Stimulated activated CD4-positive, alpha-beta T cell treated with anti-CD3 and anti-CD28 coated beads, Interleukin-12 subunit alpha, Interleukin-12 subunit beta, amount 100 ng/mL, for 24 hours (primary cell): ENCODE measurements at regions not wholly inside any gene's neighbourhood (a gene's known extent, or its start where the extent isn't known, plus 50 kb on each side); places are given as distances from the start of the nearest gene placed in this dataset.
"Not testable (repeated sequence)": the region's sequence is repeated elsewhere in the genome, so short reads cannot be mapped to it uniquely, and the experiment has no call there.

Experiments
- DNase-seq, 2 experiments: peaks; one replicate each; pipeline ENCODE4 v3.0.0-alpha.2; 2020; ENCODE audit warnings: low read depth in 2 of 2

DNA sequence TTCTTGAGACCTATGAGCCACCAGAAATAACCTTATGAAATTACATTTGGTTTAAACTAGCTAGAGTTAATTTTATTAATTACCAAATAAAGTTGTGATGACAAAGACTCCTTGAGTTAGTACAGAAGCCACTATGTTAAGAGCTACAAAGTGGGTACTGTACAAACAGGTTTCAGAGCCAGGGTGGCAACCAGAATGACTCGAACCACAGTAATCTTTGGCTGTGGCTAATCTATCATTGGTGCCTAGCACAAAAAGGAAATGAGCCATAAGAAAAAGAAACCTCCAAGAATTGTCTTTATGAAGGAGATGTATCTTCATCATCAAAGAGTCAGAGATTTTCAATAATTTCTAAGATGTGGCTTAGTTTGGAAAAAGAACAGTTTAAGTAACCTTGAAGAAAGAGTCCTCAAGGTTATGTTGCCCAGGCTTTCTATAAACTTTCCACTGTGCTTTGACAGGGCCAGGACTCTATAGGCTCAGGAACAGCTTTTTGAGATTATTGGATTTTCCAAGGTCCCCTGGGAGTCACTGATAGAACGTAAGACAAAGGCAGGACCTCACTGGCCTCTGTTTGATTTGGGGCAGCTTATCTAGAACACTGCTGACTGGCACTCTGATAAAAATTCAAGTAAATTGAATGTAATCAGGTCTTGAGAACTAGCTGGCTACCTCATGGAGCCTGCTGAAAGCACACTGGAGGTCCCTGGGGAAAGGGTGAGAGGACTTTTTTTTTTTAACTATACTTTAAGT, 777.7 kb downstream of the STIM2 start:
- no peak for DNase-seq

GRCh38 chr4:27643101-27643500, 782.5 kb downstream of the STIM2 start:
- DNase-seq = no peak

DNA sequence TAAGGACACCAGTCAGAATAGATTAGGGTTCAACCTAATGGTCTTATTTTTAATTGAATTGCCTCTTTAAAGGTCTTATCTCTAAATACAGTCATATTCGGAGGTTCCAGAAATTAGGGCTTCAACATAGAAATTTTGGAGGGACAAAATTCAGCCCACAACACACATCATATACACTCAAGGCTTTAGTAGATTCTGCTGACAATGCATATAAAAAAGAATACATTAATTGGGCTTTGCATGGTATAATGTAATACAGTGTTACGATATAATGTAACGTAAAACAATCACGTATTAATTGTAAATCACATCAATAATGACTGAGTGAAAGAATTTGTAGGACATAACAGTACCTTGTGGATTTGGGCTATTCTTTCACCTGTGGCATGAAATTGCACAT, 787.8 kb downstream of the STIM2 start:
- DNase-seq = no peak

DNA sequence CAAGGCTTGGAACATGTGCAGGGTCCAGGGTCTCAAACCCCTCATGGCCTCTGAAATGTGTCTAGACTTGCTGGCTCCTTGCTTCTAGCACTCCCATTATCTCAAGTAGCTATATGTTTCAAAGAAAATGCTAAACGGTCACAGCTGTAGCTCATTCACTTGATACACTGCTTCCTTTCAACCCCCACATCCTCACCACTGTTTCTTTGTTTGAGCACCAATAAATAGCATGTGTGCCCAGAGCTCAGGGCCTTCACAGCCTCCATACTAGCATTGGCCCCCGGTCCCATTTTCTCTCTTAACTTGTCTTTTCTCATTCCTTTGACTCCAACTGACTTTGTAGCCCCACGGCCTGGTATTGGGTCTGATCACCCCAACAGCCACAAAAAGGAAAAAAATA, 801.8 kb downstream of the STIM2 start:
- no peak for DNase-seq

GRCh38 chr4:27666943-27667342, 806.3 kb downstream of the STIM2 start:
- DNase-seq = no peak

GRCh38 chr4:27668001-27668400, 807.4 kb downstream of the STIM2 start:
- DNase-seq = no peak

GRCh38 chr4:27678027-27678426, 817.4 kb downstream of the STIM2 start:
- no peak for DNase-seq

DNA sequence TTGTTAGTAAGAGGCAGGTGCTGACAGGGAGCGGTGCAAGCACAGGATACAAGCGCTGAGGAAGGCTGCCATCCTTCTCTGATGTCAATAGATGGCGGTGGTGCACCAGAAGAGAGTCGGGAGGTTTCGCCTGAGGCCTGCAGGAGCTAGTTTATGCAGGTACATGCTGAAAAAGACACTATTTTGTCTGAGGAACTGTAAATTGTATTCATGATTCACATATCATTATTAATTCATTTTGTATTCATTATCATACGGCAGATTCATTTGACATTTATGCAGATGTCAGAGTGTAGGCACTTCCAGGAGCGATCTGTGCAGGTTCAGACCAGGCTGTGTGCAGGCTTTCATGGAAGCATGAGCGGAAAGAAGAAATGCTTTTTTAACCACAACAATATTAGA, 824.0 kb downstream of the STIM2 start:
- peak in 1 of 2 experiments; percentile 11 for DNase-seq

DNA sequence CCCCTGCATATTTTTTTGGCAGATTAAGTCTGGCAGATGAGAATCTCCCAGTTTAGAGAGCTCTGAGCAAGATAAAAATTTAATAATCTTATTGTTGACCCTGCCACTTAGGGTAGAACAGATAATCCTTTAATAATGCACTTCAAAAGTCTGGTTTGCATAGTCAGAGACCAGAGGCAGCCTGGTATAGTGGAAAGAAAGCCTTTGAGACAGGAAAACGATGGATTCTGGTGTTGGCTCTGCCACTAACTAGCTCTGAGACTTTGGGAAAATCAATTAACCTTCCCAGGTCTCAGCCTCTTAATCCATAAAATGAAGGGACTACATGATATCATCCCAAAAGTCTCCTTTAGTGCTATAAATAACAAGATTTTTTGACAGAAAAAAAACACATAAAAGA, 824.5 kb downstream of the STIM2 start:
- DNase-seq = no peak

DNA sequence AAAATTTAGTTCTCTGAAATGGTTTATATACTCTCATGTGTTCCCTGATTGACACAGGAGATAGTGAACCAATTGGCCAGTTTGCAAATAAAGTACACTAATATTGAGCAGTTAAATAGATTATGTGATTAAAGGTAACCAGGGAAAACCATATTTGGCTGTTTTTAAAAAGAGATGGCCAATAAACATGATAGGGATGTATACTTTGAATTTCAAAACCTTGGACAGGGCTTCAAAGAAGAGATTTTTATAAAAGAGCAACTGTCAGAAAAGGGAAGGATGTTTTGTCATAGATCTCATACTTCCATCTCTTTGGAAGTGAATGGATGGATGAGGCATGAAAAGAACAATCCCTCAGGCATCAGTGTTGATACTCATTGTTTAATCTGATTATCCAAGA, 825.3 kb downstream of the STIM2 start:
- no peak for DNase-seq

DNA sequence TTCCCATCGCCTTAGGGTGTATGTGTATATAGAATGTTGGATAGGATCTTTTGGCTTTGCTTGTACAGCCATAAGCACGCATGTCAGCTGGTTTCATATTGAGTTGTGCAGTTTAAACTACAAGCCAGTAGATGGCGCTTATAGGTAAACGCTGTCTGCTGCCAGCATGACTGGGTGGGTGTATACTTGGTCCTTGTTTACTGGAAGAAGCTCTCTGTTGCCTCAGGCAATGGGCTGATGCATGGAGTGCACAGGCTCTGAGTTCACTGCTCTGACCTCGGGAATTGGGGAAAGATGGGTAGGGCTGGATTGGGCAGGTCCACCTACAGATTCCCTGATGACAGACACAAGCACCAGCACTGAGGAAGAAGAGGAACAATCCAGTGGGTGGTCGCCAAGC, 831.5 kb downstream of the STIM2 start:
- DNase-seq = no peak

- no peak for DNase-seq
Measured at GRCh38 chr4:27692868-27693634, 832.4 kb downstream of the STIM2 start.

- not testable (repeated sequence) for DNase-seq
Measured at GRCh38 chr4:27696257-27696656, 835.6 kb downstream of the STIM2 start.

GRCh38 chr4:27701606-27702005, 841.0 kb downstream of the STIM2 start:
- DNase-seq = no peak

DNA sequence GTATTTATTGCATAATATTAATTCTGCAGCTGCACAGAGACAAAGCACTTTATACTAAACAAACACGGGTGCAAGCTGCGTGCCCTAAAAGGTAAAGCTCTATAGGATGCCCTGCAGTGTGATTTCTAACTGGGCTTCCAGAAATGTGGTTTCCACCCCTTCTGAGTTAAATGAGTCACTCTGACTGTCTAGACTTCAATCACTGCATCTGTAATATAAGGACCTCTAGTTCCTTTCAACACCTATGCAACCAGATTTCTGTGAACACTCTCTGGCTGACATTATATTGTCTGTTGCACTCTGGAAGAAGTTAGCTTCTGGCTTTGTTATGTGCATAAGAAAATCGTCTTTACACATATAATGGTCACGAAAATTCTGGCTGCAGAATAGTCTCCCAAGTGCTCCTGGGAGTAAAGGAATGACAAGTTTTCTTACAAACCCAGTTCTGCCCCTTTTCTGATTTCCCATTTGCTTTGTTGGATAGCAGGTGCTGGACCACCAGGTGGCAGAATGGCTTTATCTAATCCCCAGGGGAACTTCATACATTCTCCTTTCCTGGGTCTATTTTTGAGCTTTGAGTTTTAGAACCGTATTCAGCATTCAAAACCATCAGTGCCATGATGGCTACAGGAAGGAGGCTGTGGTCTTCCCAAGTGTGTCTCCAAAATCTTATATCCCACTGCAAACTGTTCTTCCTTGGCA, 842.2 kb downstream of the STIM2 start:
- no peak for DNase-seq

GRCh38 chr4:27703771-27704170, 843.1 kb downstream of the STIM2 start:
- DNase-seq = no peak

DNA sequence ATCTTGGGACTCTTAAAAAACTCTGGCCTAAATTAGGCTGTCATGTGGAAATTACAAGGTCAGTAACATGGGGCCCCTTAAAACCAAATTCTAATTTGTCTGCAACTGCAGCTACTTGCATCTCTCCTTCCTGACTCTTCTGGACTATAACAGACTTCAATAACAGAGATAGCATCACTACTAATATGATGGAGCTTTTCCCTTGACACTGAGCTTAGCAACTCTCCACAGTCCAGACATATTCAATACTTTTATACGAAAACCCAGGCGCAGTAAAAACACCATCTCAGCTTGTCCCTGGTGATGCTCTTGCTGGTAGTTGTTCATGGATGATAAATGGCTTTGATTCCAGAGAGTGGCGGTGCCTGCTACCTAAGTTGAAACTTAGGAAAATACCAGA, 850.4 kb downstream of the STIM2 start:
- DNase-seq = no peak

GRCh38 chr4:27714073-27714472, 853.4 kb downstream of the STIM2 start:
- DNase-seq = no peak

DNA sequence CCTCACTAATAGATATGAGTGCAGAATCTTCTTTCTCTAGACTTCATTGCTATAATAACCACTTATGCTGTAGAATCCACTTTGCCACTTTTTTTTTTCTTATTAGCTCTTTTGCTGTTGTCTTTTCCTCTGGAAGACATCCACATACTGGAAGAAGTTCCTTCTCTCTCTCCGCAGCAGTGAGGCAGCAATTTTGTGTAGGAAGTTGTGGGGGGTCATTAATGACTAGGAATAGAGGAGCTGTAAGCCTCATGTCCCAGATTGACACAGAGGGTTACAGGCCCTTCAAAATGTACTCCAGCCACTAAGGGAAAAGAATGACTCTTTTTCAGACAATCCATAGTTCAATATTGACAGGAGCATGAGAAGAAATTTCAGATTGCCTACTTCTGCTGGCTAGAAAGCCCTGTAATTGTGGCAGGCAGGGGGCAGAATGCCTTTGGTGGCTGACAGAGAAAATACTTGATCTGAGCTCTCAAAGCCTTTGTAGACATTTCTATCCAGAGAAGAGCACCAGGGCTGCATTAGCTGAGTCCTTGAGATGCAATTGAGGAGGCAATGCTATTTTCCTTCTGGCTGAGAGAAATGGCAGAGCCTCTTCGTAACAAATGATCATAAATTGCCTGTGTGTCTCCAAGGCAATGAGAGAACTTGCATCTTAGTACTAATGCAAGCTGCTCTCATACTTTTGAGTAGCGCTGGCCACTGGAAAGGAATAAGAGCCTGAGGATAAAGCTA, 856.2 kb downstream of the STIM2 start:
- DNase-seq = no peak

DNA sequence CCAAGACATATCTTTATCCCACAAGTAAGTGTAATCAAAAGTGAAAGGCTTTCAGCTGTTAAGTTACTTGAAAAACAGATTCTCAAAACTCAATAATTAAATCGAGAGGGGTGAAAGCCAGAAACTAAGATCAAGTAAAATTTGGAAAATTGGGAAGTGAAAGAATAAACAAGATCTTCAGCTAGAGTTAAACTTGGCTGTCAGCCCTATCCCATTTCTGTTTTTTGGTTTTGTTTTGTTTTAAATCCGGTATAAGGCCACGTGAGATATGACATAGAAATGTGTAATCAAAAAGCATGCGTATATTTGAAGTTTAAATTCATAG, 856.8 kb downstream of the STIM2 start:
- DNase-seq = no peak

DNA sequence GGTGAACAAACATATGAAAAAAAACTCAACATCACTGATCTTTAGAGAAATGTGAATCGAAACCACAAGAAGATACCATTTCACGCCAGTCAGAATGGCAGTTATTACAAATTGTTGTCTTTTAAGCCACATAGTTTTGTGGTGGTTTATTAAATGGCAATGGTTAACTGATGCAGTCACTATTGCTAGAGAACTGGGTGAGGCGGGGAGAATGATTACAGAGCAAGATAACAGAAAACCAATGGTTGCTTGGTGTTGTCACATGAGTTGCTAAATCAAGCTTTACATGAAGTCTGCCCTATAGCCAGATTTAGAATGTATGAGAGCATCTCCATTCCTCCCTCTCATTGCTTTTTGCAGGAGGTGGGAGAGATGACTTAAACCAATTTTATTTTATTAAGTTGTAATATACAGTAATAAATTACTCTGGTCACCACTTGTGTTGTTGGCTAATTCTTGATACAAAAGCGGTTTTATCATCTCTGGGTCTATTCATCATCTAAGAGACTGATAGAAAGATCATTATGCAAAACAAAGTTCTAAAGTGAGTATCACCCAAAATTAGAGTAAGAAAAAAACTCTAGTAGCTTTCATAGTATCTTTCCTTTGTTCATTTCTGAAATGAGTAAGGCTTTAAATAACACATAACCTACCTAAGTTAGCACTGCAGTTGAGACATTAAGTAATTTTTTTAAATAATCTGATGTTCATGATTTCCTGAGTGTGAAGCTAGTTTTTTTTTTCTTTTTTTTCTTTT, 859.5 kb downstream of the STIM2 start:
- DNase-seq = no peak
